G401 (cell line): ENCODE measurements at regions not wholly inside any gene's neighbourhood (a gene's known extent, or its start where the extent isn't known, plus 50 kb on each side); places are given as distances from the start of the nearest gene placed in this dataset.
A peak's percentile ranks its signal among the peaks of the same experiment; 100 is the strongest.
"Not testable (repeated sequence)": the region's sequence is repeated elsewhere in the genome, so short reads cannot be mapped to it uniquely, and the experiment has no call there.

Experiments
- DNase-seq: peaks from one replicate; pipeline ENCODE4 v3.0.0-alpha.2; 2015; ENCODE audit warnings: low spot score
- in situ Hi-C: cut with HindIII; loops from 2 replicates; pipeline ENCODE4 v1.10.0; 2016; ENCODE audit warnings: low sequenced_read_pairs, mixed read lengths

- DNase-seq, result no peak
- in situ Hi-C loops, result no loop called here
These were observed 170.1 kb downstream of the TMEM26 start for GRCh38 chr10:61283066-61283465.

GRCh38 chr10:61280303-61280702 is 172.9 kb downstream of the TMEM26 start:
- DNase-seq, result no peak
- in situ Hi-C loops, result no loop called here

GRCh38 chr10:61279400-61279799 is 173.8 kb downstream of the TMEM26 start:
- in situ Hi-C loops, result no loop called here
- DNase-seq, result no peak

- DNase-seq, result no peak
- in situ Hi-C loops, result no loop called here
These were observed 174.6 kb downstream of the TMEM26 start for GRCh38 chr10:61278556-61278955.

- in situ Hi-C loops, result no loop called here
- no peak for DNase-seq
These were observed 180.4 kb downstream of the TMEM26 start for GRCh38 chr10:61272781-61273180.

GRCh38 chr10:61271127-61271780 is 181.9 kb downstream of the TMEM26 start:
- in situ Hi-C loops, result no loop called here
- DNase-seq, result peak; percentile 12

- DNase-seq, result no peak
- in situ Hi-C loops, result no loop called here
These were observed 189.7 kb downstream of the TMEM26 start for GRCh38 chr10:61263518-61263917.

- no peak for DNase-seq
- in situ Hi-C loops, result no loop called here
These were observed 190.5 kb downstream of the TMEM26 start for GRCh38 chr10:61262486-61263261.

GRCh38 chr10:61257956-61258496 is 195.2 kb downstream of the TMEM26 start:
- DNase-seq, result no peak
- in situ Hi-C loops, result no loop called here

- no peak for DNase-seq
- in situ Hi-C loops, result no loop called here
These were observed 196.0 kb downstream of the TMEM26 start for GRCh38 chr10:61257136-61257535.

GRCh38 chr10:61252326-61252725 is 200.9 kb downstream of the TMEM26 start:
- in situ Hi-C loops, DNase-seq: not testable (repeated sequence)

- in situ Hi-C loops, result no loop called here
- DNase-seq, result no peak
These were observed 202.1 kb downstream of the TMEM26 start for GRCh38 chr10:61251089-61251488.

- no peak for DNase-seq
- in situ Hi-C loops, result no loop called here
These were observed 203.1 kb downstream of the TMEM26 start for GRCh38 chr10:61250131-61250530.

GRCh38 chr10:61248013-61248412 is 205.2 kb downstream of the TMEM26 start:
- no peak for DNase-seq
- in situ Hi-C loops, result no loop called here

GRCh38 chr10:61244261-61244775 is 208.9 kb downstream of the TMEM26 start:
- in situ Hi-C loops, result no loop called here
- DNase-seq, result peak; percentile 89

GRCh38 chr10:61232780-61233179 is 220.4 kb downstream of the TMEM26 start:
- DNase-seq, result no peak
- in situ Hi-C loops, result no loop called here

GRCh38 chr10:61225939-61226338 is 227.2 kb downstream of the TMEM26 start:
- in situ Hi-C loops, result no loop called here
- DNase-seq, result no peak

GRCh38 chr10:61223576-61223975 is 229.6 kb downstream of the TMEM26 start:
- no peak for DNase-seq
- in situ Hi-C loops, result no loop called here

- in situ Hi-C loops, result no loop called here
- no peak for DNase-seq
These were observed 233.5 kb downstream of the TMEM26 start for GRCh38 chr10:61219696-61220095.

GRCh38 chr10:61217851-61218565 is 235.2 kb downstream of the TMEM26 start:
- in situ Hi-C loops, result no loop called here
- no peak for DNase-seq
